ENCODE measurements at regions not wholly inside any gene's neighbourhood (a gene's known extent, or its start where the extent isn't known, plus 50 kb on each side); places are given as distances from the start of the nearest gene placed in this dataset.

DNA sequence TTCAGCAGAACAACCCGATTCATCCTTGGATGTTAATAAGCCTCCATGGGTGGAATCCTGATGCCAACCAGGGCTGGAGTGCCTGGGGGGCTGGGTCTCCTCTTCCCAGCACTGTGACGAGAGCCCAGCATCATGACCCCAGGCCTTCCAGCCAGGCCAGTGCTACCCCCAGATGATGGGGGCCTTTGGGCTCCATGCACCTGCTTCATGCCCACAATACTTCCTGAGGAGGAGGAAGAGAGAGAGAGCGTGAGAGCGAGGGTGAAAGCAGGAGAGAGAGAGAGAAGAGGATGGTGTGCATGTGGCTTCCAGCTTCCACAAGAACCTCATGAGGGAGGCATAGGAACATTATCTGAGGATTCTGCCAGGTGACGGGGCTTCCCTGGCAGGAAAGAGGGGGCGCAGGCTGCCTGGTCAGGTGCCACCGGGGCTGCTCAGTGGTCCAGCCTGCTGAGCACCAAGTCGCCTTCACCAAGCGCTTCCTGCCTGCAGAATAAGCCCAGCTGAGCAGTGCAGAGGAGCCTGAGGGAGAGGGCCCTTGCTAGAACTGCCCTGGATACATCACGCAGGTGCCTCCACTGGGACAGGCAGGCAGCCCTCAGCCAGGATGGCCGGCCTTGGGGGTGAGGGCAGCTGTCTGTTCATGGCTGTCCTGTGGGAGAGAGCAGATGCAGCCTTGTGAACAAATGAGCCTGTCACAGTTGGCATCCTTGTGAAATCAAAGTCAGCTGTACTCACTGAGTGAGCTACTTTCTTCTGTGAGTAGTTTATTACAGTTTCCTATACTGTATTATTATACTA lies 243.3 kb upstream of the B3GAT1 start:
- TF ChIP-seq OVOL3 (tag by site-specific recombination; IDR thresholded peaks at IDR 0.05): no peak
- TF ChIP-seq CTCF (tag by site-specific recombination; IDR thresholded peaks at IDR 0.05): no peak
- no peak for TF ChIP-seq ATF2 (tag by site-specific recombination; IDR thresholded peaks at IDR 0.05; ENCODE audit: low read depth)
- TF ChIP-seq ZNF704 (tag by site-specific recombination; IDR thresholded peaks at IDR 0.05): no peak
- TF ChIP-seq SETDB1 (IDR thresholded peaks at IDR 0.05; ENCODE audit: insufficient read length, low read length): no peak
- no peak for TF ChIP-seq ZBTB49 (tag by site-specific recombination; IDR thresholded peaks at IDR 0.05; ENCODE audit: low read depth)
- no peak for TF ChIP-seq REST (tag by site-specific recombination; IDR thresholded peaks at IDR 0.05)
- TF ChIP-seq KLF9 (tag by site-specific recombination; IDR thresholded peaks at IDR 0.05; ENCODE audit: low read depth): no peak

Data from HEK293 (cell line).